GM12873 (cell line): ENCODE measurements at regions not wholly inside any gene's neighbourhood (a gene's known extent, or its start where the extent isn't known, plus 50 kb on each side); places are given as distances from the start of the nearest gene placed in this dataset.

Source experiments
- TF ChIP-seq, protein P1 (sequence below): IDR thresholded peaks from 2 replicates; pipeline ENCODE4 v1.5.1; 2012; ENCODE audit warnings: low read depth, mild to moderate bottlenecking, moderate library complexity, low read length, control low read depth; ENCODE audit not compliant: insufficient read depth; ENCODE audit errors: missing control alignments

DNA sequence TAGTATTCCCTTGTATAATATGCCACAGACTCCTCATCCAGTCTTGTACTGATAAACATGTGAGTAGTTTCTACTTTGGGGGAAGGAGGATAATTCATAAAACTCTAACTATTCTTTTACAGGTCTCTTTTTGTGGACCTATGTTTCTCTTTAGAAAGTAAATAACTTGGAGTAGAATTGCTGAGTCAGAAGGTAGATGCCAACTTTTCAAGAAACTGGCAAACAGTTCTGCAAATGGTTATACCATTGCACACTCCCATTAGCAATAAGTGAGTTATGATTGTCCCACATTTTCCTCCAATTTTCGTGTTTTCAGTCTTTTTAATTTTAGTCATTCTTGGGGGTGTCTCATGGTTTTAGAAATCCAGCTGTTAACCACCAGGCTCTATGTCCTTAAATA is 477.2 kb upstream of the LRRTM4 start:
- TF ChIP-seq, protein P1, sequence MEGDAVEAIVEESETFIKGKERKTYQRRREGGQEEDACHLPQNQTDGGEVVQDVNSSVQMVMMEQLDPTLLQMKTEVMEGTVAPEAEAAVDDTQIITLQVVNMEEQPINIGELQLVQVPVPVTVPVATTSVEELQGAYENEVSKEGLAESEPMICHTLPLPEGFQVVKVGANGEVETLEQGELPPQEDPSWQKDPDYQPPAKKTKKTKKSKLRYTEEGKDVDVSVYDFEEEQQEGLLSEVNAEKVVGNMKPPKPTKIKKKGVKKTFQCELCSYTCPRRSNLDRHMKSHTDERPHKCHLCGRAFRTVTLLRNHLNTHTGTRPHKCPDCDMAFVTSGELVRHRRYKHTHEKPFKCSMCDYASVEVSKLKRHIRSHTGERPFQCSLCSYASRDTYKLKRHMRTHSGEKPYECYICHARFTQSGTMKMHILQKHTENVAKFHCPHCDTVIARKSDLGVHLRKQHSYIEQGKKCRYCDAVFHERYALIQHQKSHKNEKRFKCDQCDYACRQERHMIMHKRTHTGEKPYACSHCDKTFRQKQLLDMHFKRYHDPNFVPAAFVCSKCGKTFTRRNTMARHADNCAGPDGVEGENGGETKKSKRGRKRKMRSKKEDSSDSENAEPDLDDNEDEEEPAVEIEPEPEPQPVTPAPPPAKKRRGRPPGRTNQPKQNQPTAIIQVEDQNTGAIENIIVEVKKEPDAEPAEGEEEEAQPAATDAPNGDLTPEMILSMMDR, result no peak

DNA sequence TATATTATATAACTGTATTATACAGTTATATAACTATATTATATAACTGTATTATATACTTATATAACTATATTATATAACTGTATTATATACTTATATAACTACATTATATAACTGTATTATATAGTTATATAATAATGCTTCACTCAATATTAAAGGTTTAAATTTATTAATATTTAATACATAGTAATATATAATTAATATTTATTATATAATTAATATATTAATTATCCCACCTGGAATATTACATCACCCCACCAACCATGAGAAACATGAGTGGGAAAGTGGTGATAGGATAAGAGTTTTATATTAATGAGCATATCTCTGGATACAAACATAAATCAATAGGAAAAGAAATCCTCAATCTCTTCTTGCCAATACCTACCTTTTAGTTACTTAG is 487.1 kb upstream of the LRRTM4 start:
- TF ChIP-seq, protein P1, result no peak

DNA sequence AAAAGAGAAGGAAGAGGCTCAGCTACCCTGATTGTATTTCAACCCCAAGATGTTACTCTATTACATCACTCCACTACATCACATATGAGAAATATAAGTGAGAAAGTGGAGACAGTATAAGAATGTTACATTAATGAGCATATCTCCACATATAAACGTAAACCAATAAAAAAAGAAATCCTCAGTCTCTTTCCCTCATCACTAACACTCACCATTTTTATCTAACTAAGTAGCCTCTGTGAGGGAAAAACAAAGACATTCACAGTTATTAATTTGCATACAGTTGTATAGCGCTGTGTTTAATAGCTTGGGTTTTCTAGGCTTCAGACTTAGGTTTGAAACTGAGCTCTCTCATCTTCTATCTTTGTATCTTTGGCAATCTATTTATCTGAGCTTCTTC is 489.1 kb upstream of the LRRTM4 start:
- TF ChIP-seq, protein P1, result no peak

DNA sequence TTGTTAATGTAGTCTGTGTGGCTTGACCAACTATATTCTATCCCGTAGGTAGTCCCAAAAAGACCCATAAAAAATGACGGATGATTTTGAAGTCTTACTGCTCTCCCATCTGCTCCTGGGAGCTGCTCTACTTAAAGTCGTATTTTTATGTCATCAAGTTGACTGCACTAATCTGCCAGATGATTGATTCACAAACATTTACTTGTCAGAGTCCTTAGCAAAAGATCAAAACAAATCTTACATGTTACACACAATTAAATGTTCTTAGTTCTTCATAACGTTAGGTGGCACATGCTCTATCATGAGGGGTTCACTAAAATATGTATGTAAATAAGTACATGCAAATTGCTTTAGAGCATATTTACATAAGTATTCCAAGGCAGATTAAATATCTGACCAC is 498.3 kb upstream of the LRRTM4 start:
- TF ChIP-seq, protein P1, result no peak

DNA sequence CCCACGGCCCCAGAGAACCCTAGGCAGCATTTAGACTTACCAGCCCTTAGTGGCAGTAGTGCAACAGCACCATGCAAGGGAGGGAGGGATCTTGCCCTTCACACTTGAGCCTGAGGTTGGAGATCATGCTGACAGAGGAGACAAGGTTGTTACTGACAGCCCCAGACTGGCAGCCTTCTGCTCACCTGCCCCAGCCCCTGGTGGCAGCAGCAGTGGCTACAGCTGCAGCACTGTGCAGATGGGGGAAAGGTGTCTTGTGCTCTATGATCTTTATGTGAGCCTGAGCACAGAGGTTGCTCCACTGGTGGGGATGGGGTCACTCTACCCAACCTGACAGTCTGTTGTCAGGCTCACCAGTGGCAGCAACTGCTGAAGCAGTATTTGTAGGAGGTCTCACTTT is 501.2 kb upstream of the LRRTM4 start:
- TF ChIP-seq, protein P1, result no peak

DNA sequence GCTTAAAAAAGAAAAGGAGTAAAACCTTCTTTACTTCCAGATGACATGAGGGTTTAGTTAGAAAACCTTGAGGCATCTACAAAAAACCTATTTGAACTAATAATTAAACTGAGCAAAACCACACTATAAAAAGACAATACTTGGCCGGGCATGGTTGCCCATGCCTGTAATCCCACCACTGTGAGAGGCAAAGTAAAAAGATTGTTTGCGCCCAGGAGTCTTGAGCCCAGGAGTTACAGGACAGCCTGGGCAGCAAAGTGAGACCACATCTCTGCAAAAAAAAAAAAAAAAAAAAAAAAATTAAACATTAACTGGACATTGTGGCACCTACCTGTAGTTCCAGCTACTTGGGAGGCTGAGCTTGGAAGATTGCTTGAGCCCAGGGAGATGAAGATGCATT is 502.8 kb upstream of the LRRTM4 start:
- TF ChIP-seq, protein P1, result no peak

DNA sequence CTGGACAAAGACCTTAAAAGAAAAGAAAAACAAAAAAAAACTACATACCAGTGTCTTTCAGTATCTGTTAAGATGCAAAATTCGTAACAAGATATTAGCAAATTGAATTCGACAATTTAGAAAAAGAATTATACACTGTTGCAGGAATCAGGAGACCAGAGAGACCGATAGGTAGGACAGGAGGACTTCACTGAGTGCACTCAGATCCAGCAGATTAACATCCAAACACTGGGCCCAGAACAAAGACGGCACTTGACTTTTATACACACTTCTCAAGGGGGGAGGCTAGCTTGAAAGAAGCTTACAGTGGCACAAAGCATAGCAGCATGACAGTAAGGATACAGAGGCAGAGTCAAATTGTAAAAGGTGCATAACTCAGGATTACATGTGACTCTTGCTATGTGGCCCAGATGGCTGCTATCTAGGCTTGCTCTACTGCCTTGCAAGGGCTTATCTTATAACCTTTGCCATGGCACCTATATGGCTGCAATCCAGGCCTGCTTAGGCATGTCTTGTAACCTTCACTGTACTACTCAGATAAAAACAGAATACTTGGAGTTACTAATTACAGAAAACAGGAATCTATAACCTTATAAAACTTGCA is 507.3 kb upstream of the LRRTM4 start:
- TF ChIP-seq, protein P1, result no peak
